GM23248 (cell line): ENCODE measurements at regions not wholly inside any gene's neighbourhood (a gene's known extent, or its start where the extent isn't known, plus 50 kb on each side); places are given as distances from the start of the nearest gene placed in this dataset.

Experiments
- EZH2 ChIP-seq: fragments of 200-600 bp; sonication (generic); IDR thresholded peaks from 2 replicates; pipeline ENCODE4 v1.6.1; 2018; ENCODE audit warnings: antibody characterized with exemption, mild to moderate bottlenecking; ENCODE audit not compliant: insufficient read depth, poor library complexity, severe bottlenecking
- EZH2phosphoT487 ChIP-seq: fragments of 200-600 bp; sonication (generic); IDR thresholded peaks from 2 replicates; pipeline ENCODE4 v1.6.1; 2018; ENCODE audit warnings: antibody characterized with exemption, moderate library complexity, mild to moderate bottlenecking, low read depth; ENCODE audit not compliant: insufficient read depth

DNA sequence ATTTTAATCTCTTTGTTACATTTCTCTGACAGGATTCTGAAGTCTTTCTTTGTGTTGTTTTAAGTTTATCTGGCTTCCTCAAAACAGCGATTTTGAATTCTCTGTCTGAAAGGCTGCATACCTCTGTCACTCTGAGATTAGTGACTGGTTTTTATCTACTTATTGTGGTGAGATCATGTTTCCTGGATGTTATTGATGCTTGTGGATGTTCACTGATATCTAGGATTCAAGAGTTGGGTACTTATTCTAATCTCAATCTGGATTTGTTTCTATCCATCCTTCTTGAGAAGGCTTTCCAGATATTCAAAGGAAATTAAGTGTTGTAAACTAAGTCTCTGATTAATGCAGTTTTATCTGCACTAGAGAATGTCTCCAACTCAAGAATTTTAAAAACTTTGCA lies 1076.1 kb upstream of the ADGRB3 start:
- TF ChIP-seq EZH2 (no peak), EZH2phosphoT487 (no peak)
